Left ventricle myocardium inferior (tissue), 1 donor: ENCODE measurements at regions not wholly inside any gene's neighbourhood (a gene's known extent, or its start where the extent isn't known, plus 50 kb on each side); places are given as distances from the start of the nearest gene placed in this dataset.

Experiments used
- DNase-seq: peaks from one replicate; pipeline ENCODE4 v3.0.0-alpha.2; 2020
- H3K27ac ChIP-seq: fragments of 200-600 bp; replicated peaks from 2 replicates; pipeline ENCODE4 v1.8.0; 2021
- H3K27me3 ChIP-seq: fragments of 200-600 bp; 2 replicates; pipeline ENCODE4 v1.8.0; 2021; ENCODE audit warnings: low read depth
- H3K36me3 ChIP-seq: fragments of 200-600 bp; 2 replicates; pipeline ENCODE4 v1.8.0; 2021
- H3K4me1 ChIP-seq: fragments of 200-600 bp; 2 replicates; pipeline ENCODE4 v1.8.0; 2021
- H3K4me3 ChIP-seq: fragments of 200-600 bp; 2 replicates; pipeline ENCODE4 v1.8.0; 2021; ENCODE audit warnings: mild to moderate bottlenecking, moderate library complexity
- H3K9me3 ChIP-seq: fragments of 200-600 bp; replicated peaks from 2 replicates; pipeline ENCODE4 v1.8.0; 2021
- intact Hi-C: fragments of 100-400 bp; cut with micrococcal nuclease; formaldehyde crosslinking; loops from one replicate; pipeline ENCODE4 v1.11.0; 2022
- TF ChIP-seq, protein P1 (sequence below): fragments of 200-600 bp; IDR thresholded peaks from 2 replicates; pipeline ENCODE4 v1.8.0; 2021; ENCODE audit warnings: antibody characterized with exemption, mild to moderate bottlenecking, borderline replicate concordance
- donor health status: DM: no; HTN: yes; CAD: no; lungs with severe emphysema.

DNA sequence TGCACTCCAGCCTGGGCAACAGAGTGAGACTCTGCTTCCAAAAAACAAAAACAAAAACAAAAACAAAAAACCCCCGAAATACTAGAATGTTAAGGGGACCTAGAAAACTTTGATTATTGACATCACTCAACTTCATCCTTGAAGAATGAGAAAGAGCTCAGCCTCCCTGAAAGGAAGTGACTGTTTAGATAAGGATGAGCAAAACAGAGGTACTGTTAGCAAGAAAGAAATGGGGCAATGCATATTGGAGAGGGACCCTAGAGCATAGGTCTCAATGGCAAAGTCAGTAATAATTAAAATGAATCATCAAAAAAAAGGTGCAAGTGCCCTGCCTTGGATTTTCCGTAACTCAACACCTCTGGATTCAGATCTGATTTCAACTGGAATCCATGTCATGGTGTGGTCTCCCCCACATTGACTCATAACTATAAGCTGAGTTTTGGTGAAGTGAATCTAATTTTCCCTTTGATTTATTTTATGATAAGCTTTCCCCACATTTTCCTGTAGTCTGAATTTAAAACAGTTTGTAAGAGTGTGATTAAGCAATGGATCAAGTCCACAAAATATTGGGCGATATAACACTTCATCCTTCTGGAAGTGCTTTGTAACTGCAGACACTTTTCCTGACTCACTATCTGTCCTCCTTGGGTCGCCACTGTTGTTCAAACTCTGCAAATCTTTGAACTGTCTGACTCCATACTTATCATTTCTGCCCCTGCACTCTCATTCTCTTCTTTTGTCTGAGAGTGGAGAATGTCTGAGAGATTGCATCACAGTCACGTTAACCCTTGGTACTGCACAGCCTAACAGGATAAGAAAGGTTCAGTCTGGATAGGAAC is 224.8 kb upstream of the LYZL1 start:
- DNase-seq, result no peak
- no peak overlapping the region for H3K27ac ChIP-seq
- H3K27me3 ChIP-seq, result no peaks in the 10 kb centered on the region
- no peaks in the 10 kb centered on the region for H3K4me1 ChIP-seq
- intact Hi-C loops, result no loop called here
- H3K4me3 ChIP-seq, result no peak overlapping the region
- H3K9me3 ChIP-seq, result no peaks in the 10 kb centered on the region
- TF ChIP-seq, protein P1, sequence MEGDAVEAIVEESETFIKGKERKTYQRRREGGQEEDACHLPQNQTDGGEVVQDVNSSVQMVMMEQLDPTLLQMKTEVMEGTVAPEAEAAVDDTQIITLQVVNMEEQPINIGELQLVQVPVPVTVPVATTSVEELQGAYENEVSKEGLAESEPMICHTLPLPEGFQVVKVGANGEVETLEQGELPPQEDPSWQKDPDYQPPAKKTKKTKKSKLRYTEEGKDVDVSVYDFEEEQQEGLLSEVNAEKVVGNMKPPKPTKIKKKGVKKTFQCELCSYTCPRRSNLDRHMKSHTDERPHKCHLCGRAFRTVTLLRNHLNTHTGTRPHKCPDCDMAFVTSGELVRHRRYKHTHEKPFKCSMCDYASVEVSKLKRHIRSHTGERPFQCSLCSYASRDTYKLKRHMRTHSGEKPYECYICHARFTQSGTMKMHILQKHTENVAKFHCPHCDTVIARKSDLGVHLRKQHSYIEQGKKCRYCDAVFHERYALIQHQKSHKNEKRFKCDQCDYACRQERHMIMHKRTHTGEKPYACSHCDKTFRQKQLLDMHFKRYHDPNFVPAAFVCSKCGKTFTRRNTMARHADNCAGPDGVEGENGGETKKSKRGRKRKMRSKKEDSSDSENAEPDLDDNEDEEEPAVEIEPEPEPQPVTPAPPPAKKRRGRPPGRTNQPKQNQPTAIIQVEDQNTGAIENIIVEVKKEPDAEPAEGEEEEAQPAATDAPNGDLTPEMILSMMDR, result no peak
- no peaks in the 10 kb centered on the region for H3K36me3 ChIP-seq

DNA sequence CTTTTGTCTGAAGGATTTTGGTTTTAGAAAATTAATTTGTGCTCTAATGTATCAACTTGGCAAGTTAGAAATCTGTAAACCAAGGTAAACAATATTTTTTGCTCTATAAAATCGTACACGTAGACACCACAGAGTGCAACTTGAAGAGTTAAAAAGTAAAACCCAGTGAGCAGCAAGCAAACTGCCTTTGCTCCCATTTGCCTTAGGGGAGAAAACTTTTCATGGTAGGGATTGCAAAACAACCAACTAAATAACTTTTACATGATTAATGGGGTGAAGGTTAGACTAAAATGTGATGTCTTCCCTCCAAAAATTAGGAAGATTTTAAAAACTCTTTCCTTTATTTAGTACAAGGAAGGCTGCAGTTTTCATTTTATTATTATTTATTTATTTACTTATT is 224.2 kb upstream of the LYZL1 start:
- no peak for DNase-seq
- intact Hi-C loops, result no loop called here
- Histone ChIP-seq H3K27ac (no peak overlapping the region), H3K9me3 (no peaks in the 10 kb centered on the region), H3K36me3 (no peaks in the 10 kb centered on the region), H3K4me1 (no peaks in the 10 kb centered on the region), H3K27me3 (peaks cover 4% of the 10 kb centered on the region), H3K4me3 (no peak overlapping the region)
- TF ChIP-seq, protein P1, result no peak

DNA sequence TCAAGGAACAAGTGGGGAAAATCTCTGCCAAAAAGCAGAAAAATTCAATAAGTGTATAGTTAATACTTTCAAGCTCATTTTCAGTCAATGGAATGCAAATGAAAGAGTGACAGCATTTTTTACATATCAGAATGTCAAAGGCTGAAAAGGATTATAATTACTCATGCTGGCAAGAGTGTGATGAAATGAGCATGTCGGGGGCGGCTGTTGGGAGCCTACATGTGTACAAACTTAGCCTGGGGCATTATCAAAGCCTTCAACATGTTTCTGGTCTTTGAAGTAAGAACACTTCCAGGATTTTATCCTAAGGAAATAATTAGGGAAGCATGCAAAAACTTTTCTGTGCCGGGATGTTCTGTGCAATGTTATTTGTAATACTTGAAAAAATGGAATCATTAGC is 221.7 kb upstream of the LYZL1 start:
- peaks cover 10% of the 10 kb centered on the region for H3K27me3 ChIP-seq
- H3K4me3 ChIP-seq, result no peak overlapping the region
- no peaks in the 10 kb centered on the region for H3K36me3 ChIP-seq
- TF ChIP-seq, protein P1, result no peak
- H3K4me1 ChIP-seq, result no peaks in the 10 kb centered on the region
- DNase-seq, result no peak
- intact Hi-C loops, result no loop called here
- no peaks in the 10 kb centered on the region for H3K9me3 ChIP-seq
- no peak overlapping the region for H3K27ac ChIP-seq

DNA sequence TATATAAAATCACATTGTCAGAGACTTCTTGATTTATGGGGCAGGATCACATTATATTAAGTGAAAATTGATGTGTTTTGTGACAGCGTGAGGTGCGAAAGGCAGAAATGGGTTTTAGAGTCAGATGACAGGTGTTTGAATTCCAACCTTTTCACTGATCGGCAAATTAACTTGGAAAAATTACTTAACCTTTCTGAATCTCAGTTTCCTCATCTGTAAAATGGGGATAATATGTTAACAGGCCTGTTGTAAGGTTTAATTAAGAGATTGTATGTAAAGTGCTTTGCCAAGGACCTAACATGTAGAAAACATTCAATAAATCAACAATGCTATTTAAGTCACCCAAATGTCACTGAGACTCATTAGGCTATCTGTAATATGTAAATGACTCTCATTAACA is 221.2 kb upstream of the LYZL1 start:
- no peaks in the 10 kb centered on the region for H3K4me1 ChIP-seq
- TF ChIP-seq, protein P1, result no peak
- no peak overlapping the region for H3K27ac ChIP-seq
- H3K9me3 ChIP-seq, result no peaks in the 10 kb centered on the region
- DNase-seq, result no peak
- H3K4me3 ChIP-seq, result no peak overlapping the region
- no peaks in the 10 kb centered on the region for H3K36me3 ChIP-seq
- peaks cover 13% of the 10 kb centered on the region for H3K27me3 ChIP-seq
- intact Hi-C loops, result no loop called here

DNA sequence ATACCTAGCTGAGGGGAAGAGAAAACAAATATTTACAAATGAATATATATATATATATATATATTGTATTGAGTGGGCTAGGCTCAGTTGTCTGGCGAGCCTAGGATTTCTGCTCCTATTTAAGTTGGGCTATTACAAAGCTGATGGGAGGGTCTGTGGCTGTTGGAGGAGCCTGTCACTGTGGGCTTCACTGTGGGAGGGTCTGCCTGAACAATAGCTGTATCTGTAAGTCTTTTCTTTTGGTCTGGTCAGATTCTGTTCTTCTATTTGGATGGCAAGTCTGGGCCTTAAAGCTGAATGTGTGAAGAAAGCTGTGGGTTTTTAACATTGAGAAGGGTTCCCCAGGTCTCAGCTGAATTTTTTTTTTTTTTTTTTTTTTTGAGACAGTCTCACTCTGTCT is 220.6 kb upstream of the LYZL1 start:
- DNase-seq, result no peak
- Histone ChIP-seq H3K4me1 (no peaks in the 10 kb centered on the region), H3K9me3 (no peaks in the 10 kb centered on the region), H3K27me3 (peaks cover 19% of the 10 kb centered on the region), H3K36me3 (no peaks in the 10 kb centered on the region), H3K27ac (no peak overlapping the region), H3K4me3 (no peak overlapping the region)
- TF ChIP-seq, protein P1, result no peak
- intact Hi-C loops, result no loop called here
